ENCODE measurements at regions not wholly inside any gene's neighbourhood (a gene's known extent, or its start where the extent isn't known, plus 50 kb on each side); places are given as distances from the start of the nearest gene placed in this dataset.

DNA sequence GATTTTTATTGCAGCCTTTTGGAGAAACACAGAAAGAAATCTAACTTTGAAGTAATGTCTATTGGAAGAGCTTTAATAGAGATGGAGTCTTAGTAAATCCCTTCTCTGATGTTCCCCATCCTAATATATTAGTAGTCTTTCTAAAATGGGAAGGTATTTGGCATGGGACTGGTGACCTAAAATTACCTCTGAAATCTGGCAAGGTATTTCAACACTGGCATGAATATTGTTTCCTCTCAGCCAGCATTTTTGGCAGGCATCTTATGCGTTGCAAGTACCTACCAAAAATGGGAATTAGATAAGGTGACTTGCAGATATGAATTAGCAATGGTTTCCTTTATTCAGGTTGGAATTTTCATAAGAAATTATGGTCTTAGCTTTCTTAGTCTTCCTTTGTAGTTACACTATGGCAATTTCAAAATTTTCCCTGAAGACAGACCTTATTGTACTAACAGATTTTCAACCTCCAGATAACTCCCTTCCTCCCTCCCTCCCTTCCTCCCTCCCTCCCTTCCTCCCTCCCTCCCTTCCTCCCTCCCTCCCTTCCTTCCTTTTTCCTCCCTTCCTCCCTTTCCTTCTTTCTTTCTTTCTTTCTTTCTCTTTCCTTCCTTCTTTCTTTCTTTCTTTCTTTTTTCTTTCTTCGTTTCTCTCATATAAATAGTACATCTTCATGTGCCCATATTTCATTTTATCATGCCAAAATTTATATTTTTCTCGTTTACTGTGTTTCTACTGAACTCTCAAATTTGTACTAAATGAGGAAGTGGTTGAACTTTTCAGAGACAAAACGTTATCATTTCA, 168.2 kb upstream of the KCNMB2 start:
- DNase-seq (ENCODE audit: low spot score) (no peak), ATAC-seq (ENCODE audit: low FRiP score) (peak; percentile 81)
- TF ChIP-seq, protein P1, sequence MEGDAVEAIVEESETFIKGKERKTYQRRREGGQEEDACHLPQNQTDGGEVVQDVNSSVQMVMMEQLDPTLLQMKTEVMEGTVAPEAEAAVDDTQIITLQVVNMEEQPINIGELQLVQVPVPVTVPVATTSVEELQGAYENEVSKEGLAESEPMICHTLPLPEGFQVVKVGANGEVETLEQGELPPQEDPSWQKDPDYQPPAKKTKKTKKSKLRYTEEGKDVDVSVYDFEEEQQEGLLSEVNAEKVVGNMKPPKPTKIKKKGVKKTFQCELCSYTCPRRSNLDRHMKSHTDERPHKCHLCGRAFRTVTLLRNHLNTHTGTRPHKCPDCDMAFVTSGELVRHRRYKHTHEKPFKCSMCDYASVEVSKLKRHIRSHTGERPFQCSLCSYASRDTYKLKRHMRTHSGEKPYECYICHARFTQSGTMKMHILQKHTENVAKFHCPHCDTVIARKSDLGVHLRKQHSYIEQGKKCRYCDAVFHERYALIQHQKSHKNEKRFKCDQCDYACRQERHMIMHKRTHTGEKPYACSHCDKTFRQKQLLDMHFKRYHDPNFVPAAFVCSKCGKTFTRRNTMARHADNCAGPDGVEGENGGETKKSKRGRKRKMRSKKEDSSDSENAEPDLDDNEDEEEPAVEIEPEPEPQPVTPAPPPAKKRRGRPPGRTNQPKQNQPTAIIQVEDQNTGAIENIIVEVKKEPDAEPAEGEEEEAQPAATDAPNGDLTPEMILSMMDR (IDR thresholded peaks at IDR 0.05), result no peak

DNA sequence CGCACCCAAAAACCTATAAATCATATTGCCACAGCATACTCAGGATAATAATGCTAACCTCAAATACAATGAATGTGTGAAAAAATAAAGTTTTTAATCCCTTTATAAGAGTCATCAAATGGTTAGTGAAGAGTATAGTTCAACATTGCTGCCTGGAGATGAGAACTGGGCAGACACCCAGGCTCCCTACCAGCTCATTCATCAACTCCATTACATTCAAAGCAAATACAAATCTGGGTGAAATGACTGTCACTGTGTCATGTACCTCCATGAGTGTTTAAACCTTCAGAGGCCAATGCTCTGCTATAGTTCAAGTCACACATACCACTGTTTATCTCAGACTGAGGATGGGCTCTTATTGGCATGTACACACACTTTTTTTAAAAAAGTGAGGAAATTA, 167.2 kb upstream of the KCNMB2 start:
- TF ChIP-seq, protein P1 (IDR thresholded peaks at IDR 0.05), result no peak
- DNase-seq (ENCODE audit: low spot score) (no peak), ATAC-seq (ENCODE audit: low FRiP score) (no peak)

DNA sequence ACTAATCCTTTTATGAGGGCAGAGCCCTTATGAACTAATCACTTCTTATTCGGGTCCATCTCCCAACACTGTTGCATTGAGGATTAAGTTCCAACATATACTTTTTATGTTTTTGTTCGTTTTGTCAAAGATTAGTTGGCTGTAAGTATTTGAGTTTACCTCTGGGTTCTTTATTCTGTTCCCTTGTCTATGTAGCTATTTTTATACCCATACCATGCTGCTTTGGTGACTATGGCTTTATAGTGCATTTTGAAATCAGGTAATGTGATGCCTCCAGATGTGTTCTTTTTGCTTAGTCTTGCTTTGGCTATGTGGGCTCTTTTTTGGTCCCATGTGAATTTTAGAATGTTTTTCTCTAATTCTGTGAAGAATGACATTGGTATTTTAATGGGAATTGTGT, 166.4 kb upstream of the KCNMB2 start:
- ATAC-seq (ENCODE audit: low FRiP score), result no peak
- TF ChIP-seq, protein P1 (IDR thresholded peaks at IDR 0.05), result no peak

DNA sequence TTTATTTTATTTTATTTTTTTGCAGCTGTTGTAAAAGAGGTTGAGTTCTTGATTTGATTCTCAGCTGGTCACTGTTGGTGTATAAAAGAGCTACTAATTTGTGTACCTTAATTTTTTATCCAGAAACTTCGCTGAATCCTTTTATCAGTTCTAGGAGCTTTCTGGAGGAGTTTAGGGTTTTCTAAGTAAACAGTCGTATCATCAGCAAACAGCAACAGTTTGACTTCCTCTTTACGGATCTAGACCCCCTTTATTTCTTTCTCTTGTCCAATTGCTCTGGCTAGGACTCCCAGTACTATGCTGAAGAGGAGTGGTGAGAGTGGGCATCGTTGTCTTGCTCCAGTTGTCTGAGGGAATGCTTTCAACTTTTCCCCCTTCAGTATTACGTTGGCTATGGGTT, 165.8 kb upstream of the KCNMB2 start:
- TF ChIP-seq, protein P1 (IDR thresholded peaks at IDR 0.05), result no peak
- DNase-seq (ENCODE audit: low spot score) (no peak), ATAC-seq (ENCODE audit: low FRiP score) (no peak)

More for the DNA sequence above, 166.4 kb upstream of the KCNMB2 start:
- no peak for DNase-seq (ENCODE audit: low spot score)

DNA sequence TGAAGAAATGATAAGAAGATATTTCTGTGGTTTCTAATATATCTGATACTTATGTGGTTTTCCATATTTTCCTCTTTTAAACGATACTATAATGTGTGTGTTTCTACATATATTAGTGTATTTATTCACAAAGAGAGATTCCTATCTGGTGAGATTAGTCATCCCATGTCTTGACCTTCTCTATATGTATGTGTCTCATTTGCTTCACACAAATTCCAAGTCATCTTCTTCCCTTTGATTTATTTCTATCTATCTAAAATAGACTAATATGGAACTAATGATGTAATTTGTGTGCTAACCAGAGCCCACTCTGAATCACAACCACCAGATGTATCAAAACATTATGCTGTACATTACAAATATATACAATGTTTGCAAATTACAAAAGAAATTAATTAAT, 154.7 kb upstream of the KCNMB2 start:
- TF ChIP-seq, protein P1 (IDR thresholded peaks at IDR 0.05), result no peak
- ATAC-seq (ENCODE audit: low FRiP score) (no peak), DNase-seq (ENCODE audit: low spot score) (no peak)

DNA sequence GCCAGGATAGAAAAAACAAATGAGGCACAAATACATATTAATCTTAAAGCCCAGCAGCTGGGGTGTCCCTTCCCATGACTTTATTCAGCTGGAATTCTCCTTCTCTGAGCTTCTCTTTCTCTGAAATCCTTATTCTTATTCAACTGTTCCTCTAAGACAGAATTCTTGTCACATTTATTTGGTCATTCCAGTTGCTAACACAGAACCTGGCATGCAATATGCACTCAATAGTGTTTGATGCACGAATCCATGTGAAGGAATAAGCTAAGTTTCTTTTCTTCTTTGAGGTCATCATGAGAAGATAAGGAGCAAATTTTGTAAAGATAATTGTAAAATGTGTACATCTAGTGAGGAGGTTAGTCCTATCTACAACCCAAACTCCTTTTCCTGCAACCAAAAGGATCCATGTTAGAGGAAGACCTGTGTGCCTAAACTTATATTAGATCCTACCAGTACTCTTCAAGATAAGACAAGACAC, 154.2 kb upstream of the KCNMB2 start:
- TF ChIP-seq, protein P1 (IDR thresholded peaks at IDR 0.05), result no peak
- DNase-seq (ENCODE audit: low spot score), result no peak
- ATAC-seq (ENCODE audit: low FRiP score), result no peak

DNA sequence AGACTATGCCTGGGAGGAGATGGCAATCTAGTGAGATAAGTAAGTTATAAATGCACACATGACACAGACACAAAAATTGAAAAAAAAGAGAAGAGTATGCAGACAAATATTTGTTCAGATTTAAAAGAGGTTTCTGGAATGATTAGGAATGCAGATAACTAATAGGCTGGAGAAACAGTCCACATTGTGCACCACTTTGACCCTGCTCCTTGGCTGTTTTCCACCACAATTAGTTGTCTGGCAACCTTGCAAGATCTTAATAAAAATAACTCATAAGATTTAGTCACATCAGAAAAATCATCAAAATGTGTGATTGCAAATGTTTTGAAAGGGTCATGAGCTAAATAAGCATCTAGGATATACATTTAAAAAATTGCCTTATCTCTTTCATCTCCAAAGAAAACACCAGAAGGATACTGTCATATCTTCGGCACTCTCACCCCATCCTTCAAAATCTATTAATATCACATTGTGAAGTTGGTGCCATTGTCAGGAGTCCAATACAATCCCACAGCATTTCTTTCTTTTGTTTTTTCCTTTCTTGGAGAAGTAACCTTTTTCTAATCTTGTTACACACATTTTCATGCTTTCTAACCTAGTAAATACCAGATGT, 153.7 kb upstream of the KCNMB2 start:
- ATAC-seq (ENCODE audit: low FRiP score) (no peak), DNase-seq (ENCODE audit: low spot score) (no peak)

More for the DNA sequence above, 153.7 kb upstream of the KCNMB2 start:
- TF ChIP-seq, protein P1 (IDR thresholded peaks at IDR 0.05), result no peak

Measured in omental fat pad (tissue), 3 donors.